ENCODE measurements at regions not wholly inside any gene's neighbourhood (a gene's known extent, or its start where the extent isn't known, plus 50 kb on each side); places are given as distances from the start of the nearest gene placed in this dataset.

DNA sequence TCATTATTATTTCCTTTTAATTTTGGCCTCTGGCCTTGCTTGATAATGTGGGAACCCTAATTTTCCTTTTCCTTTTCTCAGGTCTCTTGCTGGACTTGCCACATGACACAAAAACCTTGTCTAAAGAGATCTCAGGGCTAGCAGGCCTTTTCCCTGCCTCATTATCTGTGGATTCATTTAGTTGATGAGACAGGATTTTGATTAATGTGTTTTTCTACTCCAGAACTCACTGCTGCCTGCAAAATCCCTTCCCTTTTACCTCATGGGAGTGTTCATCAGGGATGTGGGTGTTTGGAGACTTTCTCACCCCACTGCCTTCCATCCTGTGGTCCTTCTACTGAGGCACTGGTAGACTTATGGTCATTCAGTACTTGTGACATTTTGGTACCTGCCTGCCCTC, 56.2 kb upstream of the MAMDC2 start:
- Histone ChIP-seq H3K23ac (ENCODE audit: low read length) (no peak overlapping the region), H3K27ac (ENCODE audit: low read depth, low read length) (no peak overlapping the region), H4K12ac (ENCODE audit: low read depth, low read length) (no peak overlapping the region), H2BK120ac (ENCODE audit: insufficient read depth, low read length, poor library complexity) (no peak overlapping the region), H4K8ac (ENCODE audit: low read depth, low read length) (no peak overlapping the region), H3K4me2 (ENCODE audit: low read length) (no peak overlapping the region), H3K4ac (ENCODE audit: low read depth, low read length) (no peak overlapping the region), H3K4me3 (ENCODE audit: low read depth, low read length) (no peak overlapping the region), H3K14ac (ENCODE audit: low read length) (no peak overlapping the region), H4K91ac (ENCODE audit: low read depth, low read length) (no peak overlapping the region), H2BK5ac (ENCODE audit: low read depth, low read length, poor library complexity) (no peak overlapping the region), H3K79me1 (ENCODE audit: low read length) (no peaks in the 10 kb centered on the region), H2AFZ (ENCODE audit: insufficient read depth, low read length, poor library complexity) (no peak overlapping the region), H3K18ac (ENCODE audit: low read length) (no peak overlapping the region), H3K27me3 (ENCODE audit: insufficient read depth, low read length) (no peaks in the 10 kb centered on the region), H3K36me3 (ENCODE audit: control insufficient read depth in 1 of 2, insufficient read depth in 2 of 2, low read length in 2 of 2) (no peaks in the 10 kb centered on the region), H2BK12ac (ENCODE audit: low read length) (no peak overlapping the region), H2AK5ac (ENCODE audit: low read length) (no peak overlapping the region), H3K4me1 (ENCODE audit: control insufficient read depth in 1 of 2, insufficient read depth in 2 of 2, low read length in 2 of 2) (no peaks in the 10 kb centered on the region), H3K9ac (ENCODE audit: low read length) (no peak overlapping the region), H3K9me3 (ENCODE audit: insufficient read depth, low read depth, low read length) (no peaks in the 10 kb centered on the region), H3K79me2 (ENCODE audit: control insufficient read depth, insufficient read depth, low read length, poor library complexity) (no peaks in the 10 kb centered on the region)
- no peak for DNase-seq

DNA sequence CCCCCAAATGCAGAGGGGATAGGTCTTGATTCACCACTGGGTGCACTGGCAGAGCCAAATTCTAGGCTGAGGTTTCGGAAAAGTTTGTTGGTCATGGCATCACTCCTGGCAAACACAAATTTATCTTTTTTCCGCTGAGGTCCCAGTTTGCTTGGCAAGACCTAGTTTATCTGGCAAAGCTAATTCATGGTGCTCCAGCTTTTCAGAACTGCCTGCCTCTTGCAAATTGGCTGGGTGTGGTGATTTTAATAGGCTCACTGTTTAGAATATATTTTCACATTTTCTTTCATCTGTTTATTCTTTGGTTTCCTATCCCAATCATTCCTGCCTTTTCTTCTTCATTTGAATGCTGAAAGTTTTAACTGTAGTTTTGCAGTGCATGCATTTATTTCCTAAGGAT, 50.5 kb upstream of the MAMDC2 start:
- H3K4me3 ChIP-seq (ENCODE audit: low read depth, low read length), result no peak overlapping the region
- H4K12ac ChIP-seq (ENCODE audit: low read depth, low read length), result no peak overlapping the region
- no peak for DNase-seq
- H3K27me3 ChIP-seq (ENCODE audit: insufficient read depth, low read length), result no peaks in the 10 kb centered on the region
- H3K23ac ChIP-seq (ENCODE audit: low read length), result no peak overlapping the region
- no peak overlapping the region for H2AK5ac ChIP-seq (ENCODE audit: low read length)
- no peak overlapping the region for H4K91ac ChIP-seq (ENCODE audit: low read depth, low read length)
- H3K4me1 ChIP-seq (ENCODE audit: control insufficient read depth in 1 of 2, insufficient read depth in 2 of 2, low read length in 2 of 2), result no peaks in the 10 kb centered on the region
- H3K9me3 ChIP-seq (ENCODE audit: insufficient read depth, low read depth, low read length), result no peaks in the 10 kb centered on the region
- no peak overlapping the region for H3K27ac ChIP-seq (ENCODE audit: low read depth, low read length)
- no peak overlapping the region for H3K18ac ChIP-seq (ENCODE audit: low read length)
- H4K8ac ChIP-seq (ENCODE audit: low read depth, low read length), result no peak overlapping the region
- H2BK12ac ChIP-seq (ENCODE audit: low read length), result no peak overlapping the region
- no peak overlapping the region for H2BK120ac ChIP-seq (ENCODE audit: insufficient read depth, low read length, poor library complexity)
- H3K79me1 ChIP-seq (ENCODE audit: low read length), result no peaks in the 10 kb centered on the region
- H3K36me3 ChIP-seq (ENCODE audit: control insufficient read depth in 1 of 2, insufficient read depth in 2 of 2, low read length in 2 of 2), result no peaks in the 10 kb centered on the region
- H3K9ac ChIP-seq (ENCODE audit: low read length), result no peak overlapping the region
- H3K4me2 ChIP-seq (ENCODE audit: low read length), result no peak overlapping the region
- no peak overlapping the region for H3K4ac ChIP-seq (ENCODE audit: low read depth, low read length)
- H2BK5ac ChIP-seq (ENCODE audit: low read depth, low read length, poor library complexity), result no peak overlapping the region
- no peak overlapping the region for H2AFZ ChIP-seq (ENCODE audit: insufficient read depth, low read length, poor library complexity)
- WGBS (ENCODE audit: extremely low coverage, insufficient coverage, insufficient read length), result no CpG with 5 or more reads among the region's 2 CpGs
- no peak overlapping the region for H3K14ac ChIP-seq (ENCODE audit: low read length)
- H3K79me2 ChIP-seq (ENCODE audit: control insufficient read depth, insufficient read depth, low read length, poor library complexity), result no peaks in the 10 kb centered on the region

Measured in trophoblast cell (in vitro differentiated cells and primary cell).